KMS-11 (cell line): ENCODE measurements at regions not wholly inside any gene's neighbourhood (a gene's known extent, or its start where the extent isn't known, plus 50 kb on each side); places are given as distances from the start of the nearest gene placed in this dataset.
"Not testable (repeated sequence)": the region's sequence is repeated elsewhere in the genome, so short reads cannot be mapped to it uniquely, and the experiment has no call there.

Source experiments
- H2AFZ ChIP-seq: fragments of 200-600 bp; sonication (generic); 2 replicates; pipeline ENCODE4 v1.6.1; 2016; ENCODE audit warnings: antibody characterized with exemption, mixed run types, low read depth
- H3K27ac ChIP-seq: fragments of 200-600 bp; sonication (generic); 2 replicates; pipeline ENCODE4 v1.6.1; 2016; ENCODE audit warnings: mild to moderate bottlenecking, mixed run types
- H3K27me3 ChIP-seq: fragments of 200-600 bp; sonication (generic); 2 replicates; pipeline ENCODE4 v1.6.1; 2017; ENCODE audit warnings: mild to moderate bottlenecking, low read depth, mixed run types, moderate library complexity; ENCODE audit not compliant: insufficient read depth
- H3K36me3 ChIP-seq: fragments of 200-600 bp; sonication (generic); 2 replicates; pipeline ENCODE4 v1.6.1; 2017; ENCODE audit warnings: mild to moderate bottlenecking, mixed run types; ENCODE audit not compliant: insufficient read depth
- H3K4me1 ChIP-seq: fragments of 200-600 bp; sonication (generic); 2 replicates; pipeline ENCODE4 v1.6.1; 2016; ENCODE audit warnings: mild to moderate bottlenecking, low read depth, mixed run types; ENCODE audit not compliant: poor library complexity, severe bottlenecking
- H3K4me2 ChIP-seq: fragments of 200-600 bp; sonication (generic); 2 replicates; pipeline ENCODE4 v1.7.0; 2016; ENCODE audit warnings: mild to moderate bottlenecking, mixed run types
- H3K4me3 ChIP-seq: fragments of 200-600 bp; sonication (generic); IDR thresholded peaks from 2 replicates; pipeline ENCODE4 v1.6.1; 2017; ENCODE audit warnings: low read depth, low read length, mixed read lengths; ENCODE audit not compliant: insufficient read depth
- H3K79me2 ChIP-seq: fragments of 200-600 bp; sonication (generic); 2 replicates; pipeline ENCODE4 v1.6.1; 2016; ENCODE audit warnings: low read depth, mixed run types; ENCODE audit not compliant: insufficient read depth
- H3K9ac ChIP-seq: fragments of 200-600 bp; sonication (generic); 2 replicates; pipeline ENCODE4 v1.6.1; 2016; ENCODE audit warnings: mild to moderate bottlenecking, mixed run types
- H4K20me1 ChIP-seq: fragments of 200-600 bp; sonication (generic); 2 replicates; pipeline ENCODE4 v1.6.1; 2016; ENCODE audit warnings: mild to moderate bottlenecking, mixed run types; ENCODE audit not compliant: insufficient read depth
- TF ChIP-seq, protein P1 (sequence below): fragments of 200-600 bp; sonication (generic); conservative IDR thresholded peaks from 2 replicates; pipeline ENCODE4 v1.6.1; 2017; ENCODE audit warnings: low read depth, mild to moderate bottlenecking, antibody characterized with exemption, low read length, moderate library complexity, mixed read lengths

DNA sequence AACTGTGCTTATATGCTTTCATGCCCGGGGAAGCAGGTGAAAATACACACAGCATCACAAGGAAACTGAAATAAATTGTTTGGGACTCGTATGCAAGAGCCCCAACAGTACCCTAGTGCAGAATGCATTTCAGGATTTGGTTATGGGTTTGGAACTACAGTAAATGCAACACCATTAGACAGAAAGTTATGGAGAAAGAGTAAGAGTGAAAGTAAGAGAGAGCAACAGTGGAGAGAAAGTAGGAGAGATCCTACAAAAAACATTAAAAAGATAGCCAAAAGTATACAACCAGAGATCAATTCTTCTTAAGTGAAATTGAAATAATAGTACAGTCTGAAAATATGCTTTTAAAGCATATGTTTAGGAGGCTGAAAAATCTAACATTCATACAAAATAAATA lies 231.1 kb downstream of the TFEC start:
- H3K4me3 ChIP-seq, result no peak overlapping the region
- no peak overlapping the region for H2AFZ ChIP-seq
- no peak overlapping the region for H3K4me2 ChIP-seq
- H4K20me1 ChIP-seq, result no peaks in the 10 kb centered on the region
- no peaks in the 10 kb centered on the region for H3K4me1 ChIP-seq
- H3K27me3 ChIP-seq, result no peaks in the 10 kb centered on the region
- no peaks in the 10 kb centered on the region for H3K36me3 ChIP-seq
- no peak overlapping the region for H3K27ac ChIP-seq
- H3K9ac ChIP-seq, result no peak overlapping the region
- H3K79me2 ChIP-seq, result no peaks in the 10 kb centered on the region
- TF ChIP-seq, protein P1, sequence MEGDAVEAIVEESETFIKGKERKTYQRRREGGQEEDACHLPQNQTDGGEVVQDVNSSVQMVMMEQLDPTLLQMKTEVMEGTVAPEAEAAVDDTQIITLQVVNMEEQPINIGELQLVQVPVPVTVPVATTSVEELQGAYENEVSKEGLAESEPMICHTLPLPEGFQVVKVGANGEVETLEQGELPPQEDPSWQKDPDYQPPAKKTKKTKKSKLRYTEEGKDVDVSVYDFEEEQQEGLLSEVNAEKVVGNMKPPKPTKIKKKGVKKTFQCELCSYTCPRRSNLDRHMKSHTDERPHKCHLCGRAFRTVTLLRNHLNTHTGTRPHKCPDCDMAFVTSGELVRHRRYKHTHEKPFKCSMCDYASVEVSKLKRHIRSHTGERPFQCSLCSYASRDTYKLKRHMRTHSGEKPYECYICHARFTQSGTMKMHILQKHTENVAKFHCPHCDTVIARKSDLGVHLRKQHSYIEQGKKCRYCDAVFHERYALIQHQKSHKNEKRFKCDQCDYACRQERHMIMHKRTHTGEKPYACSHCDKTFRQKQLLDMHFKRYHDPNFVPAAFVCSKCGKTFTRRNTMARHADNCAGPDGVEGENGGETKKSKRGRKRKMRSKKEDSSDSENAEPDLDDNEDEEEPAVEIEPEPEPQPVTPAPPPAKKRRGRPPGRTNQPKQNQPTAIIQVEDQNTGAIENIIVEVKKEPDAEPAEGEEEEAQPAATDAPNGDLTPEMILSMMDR, result no peak

DNA sequence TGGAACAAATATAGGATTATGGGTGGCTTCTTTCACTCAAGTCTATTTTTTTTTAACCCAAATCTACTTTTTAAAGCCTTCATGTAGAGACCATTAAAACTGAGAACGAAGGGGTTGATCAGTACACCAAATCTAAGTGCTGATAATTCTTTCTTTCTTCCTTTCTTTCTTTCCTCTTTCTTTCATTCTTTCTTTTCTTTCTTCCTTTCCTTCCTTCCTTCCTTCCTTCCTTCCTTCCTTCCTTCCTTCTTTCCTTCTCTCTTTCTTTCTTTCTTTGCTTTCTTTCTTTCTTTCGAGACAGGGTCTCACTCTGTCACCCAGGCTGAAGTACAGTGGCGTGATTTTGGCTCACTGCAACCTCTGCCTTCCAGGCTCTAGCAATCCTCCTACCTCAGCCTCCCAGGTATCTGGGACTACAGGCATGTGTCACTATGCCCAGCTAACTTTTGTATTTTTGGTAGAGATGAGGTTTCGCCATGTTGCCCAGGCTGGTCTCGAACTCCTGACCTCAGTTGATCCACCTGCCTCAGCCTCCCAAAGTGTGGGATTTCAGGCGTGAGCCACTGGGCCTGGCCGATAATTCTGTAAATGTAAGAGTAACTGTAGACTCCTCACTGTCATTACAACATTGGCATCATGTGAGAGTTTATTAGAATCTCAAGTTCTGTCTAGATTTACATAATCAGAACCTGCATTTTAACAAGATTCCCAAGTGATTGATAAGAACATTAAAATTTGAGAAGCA lies 236.4 kb downstream of the TFEC start:
- H3K4me2 ChIP-seq, result no peak overlapping the region
- H3K27me3 ChIP-seq, result no peaks in the 10 kb centered on the region
- H3K9ac ChIP-seq, result no peak overlapping the region
- H4K20me1 ChIP-seq, result no peaks in the 10 kb centered on the region
- no peak overlapping the region for H3K4me3 ChIP-seq
- H2AFZ ChIP-seq, result no peak overlapping the region
- H3K27ac ChIP-seq, result no peak overlapping the region
- H3K4me1 ChIP-seq, result no peaks in the 10 kb centered on the region
- no peaks in the 10 kb centered on the region for H3K79me2 ChIP-seq
- no peaks in the 10 kb centered on the region for H3K36me3 ChIP-seq
- TF ChIP-seq, protein P1, result no peak

DNA sequence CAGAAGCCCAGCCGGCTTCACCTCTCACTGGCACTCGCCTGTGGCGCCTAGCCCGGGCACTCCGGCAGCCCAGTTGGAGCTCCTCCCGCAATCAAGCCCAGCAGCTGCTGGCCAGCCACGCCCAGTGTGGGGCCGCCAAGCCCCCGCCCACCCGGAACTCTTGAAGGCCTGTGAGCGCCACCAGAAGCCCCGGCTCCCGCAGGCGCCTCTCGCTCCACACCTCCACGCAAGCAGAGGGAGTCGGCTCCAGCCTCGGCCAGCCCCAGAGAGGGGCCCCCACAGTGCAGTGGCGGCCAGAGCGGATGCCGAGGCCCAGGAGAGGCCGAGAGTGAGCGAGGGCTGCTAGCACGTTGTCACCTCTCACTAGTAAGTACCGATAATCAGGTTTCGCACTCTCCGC lies 240.7 kb downstream of the TFEC start:
- no peak overlapping the region for H2AFZ ChIP-seq
- no peaks in the 10 kb centered on the region for H3K27me3 ChIP-seq
- no peak overlapping the region for H3K4me3 ChIP-seq
- TF ChIP-seq, protein P1, result no peak
- no peak overlapping the region for H3K4me2 ChIP-seq
- no peaks in the 10 kb centered on the region for H4K20me1 ChIP-seq
- H3K79me2 ChIP-seq, result no peaks in the 10 kb centered on the region
- no peak overlapping the region for H3K27ac ChIP-seq
- no peaks in the 10 kb centered on the region for H3K36me3 ChIP-seq
- no peaks in the 10 kb centered on the region for H3K4me1 ChIP-seq
- H3K9ac ChIP-seq, result no peak overlapping the region

DNA sequence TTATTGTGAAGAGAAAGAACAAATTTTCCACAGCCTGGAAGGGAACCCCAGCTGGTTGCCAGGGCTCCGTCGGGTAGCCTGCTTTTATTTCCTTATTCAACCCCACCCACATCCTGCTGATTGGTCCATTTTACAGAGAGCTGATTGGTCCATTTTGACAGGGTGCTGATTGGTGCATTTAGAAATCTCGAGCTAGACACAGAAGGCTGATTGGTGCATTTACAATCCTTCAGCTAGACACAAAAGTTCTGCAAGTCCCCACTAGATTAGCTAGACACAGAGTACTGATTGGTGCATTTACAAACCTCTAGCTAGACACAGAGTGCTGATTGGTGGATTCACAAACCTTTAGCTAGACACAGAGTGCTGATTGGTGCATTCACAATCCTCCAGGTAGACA lies 241.1 kb downstream of the TFEC start:
- not testable (repeated sequence) for H4K20me1 ChIP-seq, H3K36me3 ChIP-seq, H3K27ac ChIP-seq, H3K4me1 ChIP-seq, H3K9ac ChIP-seq, H2AFZ ChIP-seq, H3K4me2 ChIP-seq, H3K79me2 ChIP-seq, H3K27me3 ChIP-seq, H3K4me3 ChIP-seq

DNA sequence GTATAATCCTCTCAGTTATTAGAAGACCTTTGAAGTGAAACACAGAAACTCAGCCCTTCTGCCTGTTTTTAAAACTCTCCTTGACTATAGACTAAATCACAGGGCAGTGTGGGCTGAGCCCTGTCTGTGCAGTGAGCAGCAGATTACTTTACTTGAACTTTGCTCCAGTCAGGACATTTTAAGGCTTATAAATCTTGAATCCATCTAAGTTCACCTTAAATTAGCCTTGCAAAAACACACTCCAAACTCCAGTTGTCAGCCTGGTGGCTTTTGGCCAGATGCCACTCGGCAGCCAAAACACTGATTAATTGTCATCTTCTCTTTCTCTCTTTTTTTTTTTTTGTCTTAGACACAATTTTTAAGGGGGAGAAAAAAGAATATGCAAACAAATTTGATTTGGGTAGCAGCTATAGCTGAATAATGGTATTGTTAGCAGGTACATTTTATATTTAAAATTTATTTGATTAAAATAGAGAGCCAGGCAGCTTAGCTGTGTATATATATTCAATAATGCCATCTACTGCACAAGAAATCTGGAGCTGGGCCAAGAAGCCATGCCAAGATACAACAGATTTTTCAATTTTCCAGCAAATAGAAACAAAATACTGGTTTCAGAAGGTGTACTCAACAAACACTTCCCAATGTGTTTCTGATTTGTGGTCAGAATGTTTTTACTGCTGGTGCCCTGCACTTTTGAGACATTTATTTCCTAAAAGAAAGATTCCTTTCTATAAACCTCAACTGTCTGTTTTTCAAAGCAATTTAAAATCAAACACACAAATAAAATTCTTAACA lies 247.7 kb downstream of the TFEC start:
- no peaks in the 10 kb centered on the region for H3K27me3 ChIP-seq
- H3K27ac ChIP-seq, result no peak overlapping the region
- TF ChIP-seq, protein P1, result no peak
- H3K4me2 ChIP-seq, result no peak overlapping the region
- H2AFZ ChIP-seq, result no peak overlapping the region
- no peak overlapping the region for H3K4me3 ChIP-seq
- H3K9ac ChIP-seq, result no peak overlapping the region
- H3K79me2 ChIP-seq, result no peaks in the 10 kb centered on the region
- no peaks in the 10 kb centered on the region for H4K20me1 ChIP-seq
- H3K4me1 ChIP-seq, result no peaks in the 10 kb centered on the region
- H3K36me3 ChIP-seq, result no peaks in the 10 kb centered on the region
